Urinary bladder (tissue), 3 donors: ENCODE measurements at regions not wholly inside any gene's neighbourhood (a gene's known extent, or its start where the extent isn't known, plus 50 kb on each side); places are given as distances from the start of the nearest gene placed in this dataset.
A peak's percentile ranks its signal among the peaks of the same experiment; 100 is the strongest.

Experiments
- DNase-seq: peaks from one replicate; pipeline ENCODE4 v3.0.0-alpha.2; 2015; ENCODE audit errors: extremely low spot score
- H3K27ac ChIP-seq: one replicate; pipeline ENCODE4 v1.5.1; 2013; ENCODE audit warnings: low read depth, mild to moderate bottlenecking, moderate library complexity
- H3K36me3 ChIP-seq: one replicate; pipeline ENCODE4 v1.6.1; 2013; ENCODE audit warnings: mild to moderate bottlenecking, moderate library complexity; ENCODE audit not compliant: insufficient read depth
- H3K4me1 ChIP-seq: one replicate; pipeline ENCODE4 v1.6.1; 2013; ENCODE audit warnings: mild to moderate bottlenecking, moderate library complexity; ENCODE audit not compliant: insufficient read depth
- H3K4me3 ChIP-seq: one replicate; pipeline ENCODE4 v1.5.1; 2013; ENCODE audit warnings: low read depth, low read length
- WGBS: extraction: QIAGEN DNeasy Blood & Tissue Kit; methylation state at CpG from one replicate; pipeline ENCODE4 v1.1.7; 2013; 5-methylcytosine and 5-hydroxymethylcytosine counted together
- donor health status: healthy with polysubstance abuse.
- donor health status: healthy.

GRCh38 chr1:164977561-164977960, 379.0 kb downstream of the LMX1A start:
- no peak overlapping the region for H3K4me3 ChIP-seq
- peaks cover 1% of the 10 kb centered on the region for H3K4me1 ChIP-seq
- WGBS, result 52% methylated on average over 3 of the region's 3 CpGs
- H3K27ac ChIP-seq, result no peak overlapping the region
- no peak for DNase-seq
- H3K36me3 ChIP-seq, result no peaks in the 10 kb centered on the region

- H3K27ac ChIP-seq, result no peak overlapping the region
- DNase-seq, result no peak
- H3K4me3 ChIP-seq, result no peak overlapping the region
- no peaks in the 10 kb centered on the region for H3K36me3 ChIP-seq
- WGBS, result 87% methylated on average over 6 of the region's 6 CpGs
- no peaks in the 10 kb centered on the region for H3K4me1 ChIP-seq
Observed at GRCh38 chr1:164971921-164972415, 384.5 kb downstream of the LMX1A start.

GRCh38 chr1:164971391-164971790, 385.1 kb downstream of the LMX1A start:
- no peak overlapping the region for H3K27ac ChIP-seq
- H3K4me1 ChIP-seq, result no peaks in the 10 kb centered on the region
- DNase-seq, result no peak
- no peaks in the 10 kb centered on the region for H3K36me3 ChIP-seq
- no peak overlapping the region for H3K4me3 ChIP-seq
- 90% methylated on average over 5 of the region's 5 CpGs for WGBS

GRCh38 chr1:164969253-164969652, 387.3 kb downstream of the LMX1A start:
- no peak for DNase-seq
- Histone ChIP-seq H3K4me3 (no peak overlapping the region), H3K4me1 (no peaks in the 10 kb centered on the region), H3K36me3 (no peaks in the 10 kb centered on the region), H3K27ac (no peak overlapping the region)
- 77% methylated on average over 2 of the region's 2 CpGs for WGBS

- Histone ChIP-seq H3K36me3 (no peaks in the 10 kb centered on the region), H3K4me3 (no peak overlapping the region), H3K4me1 (no peaks in the 10 kb centered on the region), H3K27ac (no peak overlapping the region)
- no peak for DNase-seq
Observed at GRCh38 chr1:164967300-164967699, 389.2 kb downstream of the LMX1A start.

GRCh38 chr1:164961715-164962114, 394.8 kb downstream of the LMX1A start:
- Histone ChIP-seq H3K27ac (no peak overlapping the region), H3K4me1 (no peaks in the 10 kb centered on the region), H3K36me3 (no peaks in the 10 kb centered on the region), H3K4me3 (no peak overlapping the region)
- no peak for DNase-seq
- WGBS, result 85% methylated on average over 2 of the region's 2 CpGs

- Histone ChIP-seq H3K4me1 (no peaks in the 10 kb centered on the region), H3K27ac (no peak overlapping the region), H3K36me3 (no peaks in the 10 kb centered on the region), H3K4me3 (no peak overlapping the region)
- DNase-seq, result no peak
- 75% methylated on average over 6 of the region's 6 CpGs for WGBS
Observed at GRCh38 chr1:164958982-164959768, 397.3 kb downstream of the LMX1A start.

GRCh38 chr1:164953815-164954214, 394.8 kb downstream of the PBX1 start:
- H3K4me3 ChIP-seq, result no peak overlapping the region
- H3K36me3 ChIP-seq, result no peaks in the 10 kb centered on the region
- no peak overlapping the region for H3K27ac ChIP-seq
- DNase-seq, result no peak
- WGBS, result 89% methylated on average over 3 of the region's 3 CpGs
- H3K4me1 ChIP-seq, result no peaks in the 10 kb centered on the region

- no peak overlapping the region for H3K27ac ChIP-seq
Observed at GRCh38 chr1:164953098-164953497, 394.1 kb downstream of the PBX1 start.

GRCh38 chr1:164951508-164951907, 392.5 kb downstream of the PBX1 start:
- no peak for DNase-seq
- no peaks in the 10 kb centered on the region for H3K36me3 ChIP-seq
- H3K4me1 ChIP-seq, result no peaks in the 10 kb centered on the region
- no peak overlapping the region for H3K4me3 ChIP-seq
- WGBS, result 81% methylated on average over 3 of the region's 3 CpGs
- no peak overlapping the region for H3K27ac ChIP-seq

More at GRCh38 chr1:164953098-164953497, 394.1 kb downstream of the PBX1 start:
- Histone ChIP-seq H3K4me1 (no peaks in the 10 kb centered on the region), H3K36me3 (no peaks in the 10 kb centered on the region), H3K4me3 (no peak overlapping the region)
- WGBS, result 53% methylated on average over 1 of the region's 1 CpG
- DNase-seq, result no peak

- no peaks in the 10 kb centered on the region for H3K36me3 ChIP-seq
- peak; percentile 80 for DNase-seq
- 12% methylated on average over 5 of the region's 5 CpGs for WGBS
- H3K27ac ChIP-seq, result no peak overlapping the region
- H3K4me1 ChIP-seq, result no peaks in the 10 kb centered on the region
- H3K4me3 ChIP-seq, result no peak overlapping the region
Observed at GRCh38 chr1:164950541-164950986, 391.6 kb downstream of the PBX1 start.

- H3K27ac ChIP-seq, result no peak overlapping the region
- H3K4me1 ChIP-seq, result no peaks in the 10 kb centered on the region
- 29% methylated on average over 2 of the region's 2 CpGs for WGBS
Observed at GRCh38 chr1:164949771-164950471, 390.9 kb downstream of the PBX1 start.

GRCh38 chr1:164948101-164948500, 389.1 kb downstream of the PBX1 start:
- H3K4me3 ChIP-seq, result no peak overlapping the region
- no peaks in the 10 kb centered on the region for H3K36me3 ChIP-seq
- WGBS, result 96% methylated on average over 1 of the region's 1 CpG
- H3K4me1 ChIP-seq, result no peaks in the 10 kb centered on the region
- DNase-seq, result no peak
- no peak overlapping the region for H3K27ac ChIP-seq

More at GRCh38 chr1:164949771-164950471, 390.9 kb downstream of the PBX1 start:
- Histone ChIP-seq H3K4me3 (no peak overlapping the region), H3K36me3 (no peaks in the 10 kb centered on the region)
- no peak for DNase-seq

- Histone ChIP-seq H3K27ac (no peak overlapping the region), H3K4me1 (no peaks in the 10 kb centered on the region), H3K36me3 (no peaks in the 10 kb centered on the region), H3K4me3 (no peak overlapping the region)
- 52% methylated on average over 2 of the region's 2 CpGs for WGBS
- no peak for DNase-seq
Observed at GRCh38 chr1:164937291-164937690, 378.3 kb downstream of the PBX1 start.
